CD4-positive, alpha-beta T cell (primary cell): ENCODE measurements at regions not wholly inside any gene's neighbourhood (a gene's known extent, or its start where the extent isn't known, plus 50 kb on each side); places are given as distances from the start of the nearest gene placed in this dataset.
"Not testable (repeated sequence)": the region's sequence is repeated elsewhere in the genome, so short reads cannot be mapped to it uniquely, and the experiment has no call there.

ENCODE experiments used
- ATAC-seq: fragments of 200-7000 bp; cut with Tn5 transposase; one replicate; pipeline ENCODE4 v1.10.0; 2022; ENCODE audit warnings: mild to moderate bottlenecking; ENCODE audit not compliant: poor library complexity
- CTCF ChIA-PET: fragments of 350-600 bp; sonication (Branson Sonifier 250); formaldehyde crosslinking; loops from one replicate; lab custom pipeline; 2021; ENCODE audit warnings: antibody characterized with exemption, inconsistent platforms; lab: Charles Lee
- POLR2A ChIA-PET: fragments of 350-600 bp; sonication (Branson Sonifier 250); formaldehyde crosslinking; loops from one replicate; lab custom pipeline; 2021; ENCODE audit warnings: antibody characterized with exemption, inconsistent platforms; lab: Charles Lee
- DNase-seq, 14 experiments: peaks; one replicate each; pipeline ENCODE4 v3.0.0-alpha.2; 2013 to 2020; ENCODE audit warnings: mixed read lengths in 2 of 14
- H3K27ac ChIP-seq, 2 donors: one replicate each; pipeline versions ENCODE4 v1.5.1 to v1.7.0; 2013; ENCODE audit warnings: low read length in 2 of 2, low read depth in 1 of 2, mild to moderate bottlenecking in 1 of 2
- H3K27me3 ChIP-seq, 2 experiments: 1 replicate in 1 of 2; 2 replicates in 1 of 2; pipeline versions ENCODE4 v1.6.1 to v1.7.0; 2013; ENCODE audit warnings: low read length in 2 of 2, control low read depth in 1 of 2, mild to moderate bottlenecking in 1 of 2, moderate library complexity in 1 of 2; ENCODE audit not compliant: insufficient read depth in 2 of 2, control insufficient read depth in 1 of 2
- H3K36me3 ChIP-seq: one replicate; pipeline ENCODE4 v1.6.1; 2013; ENCODE audit warnings: low read length, control low read depth; ENCODE audit not compliant: insufficient read depth
- H3K4me1 ChIP-seq: one replicate; pipeline ENCODE4 v1.6.1; 2013; ENCODE audit warnings: low read length, control low read depth; ENCODE audit not compliant: insufficient read depth
- H3K4me3 ChIP-seq: one replicate; pipeline ENCODE4 v1.5.1; 2013; ENCODE audit warnings: mild to moderate bottlenecking, low read length, moderate library complexity
- H3K9me3 ChIP-seq, 2 experiments: 1 replicate in 1 of 2; 2 replicates in 1 of 2; pipeline versions ENCODE4 v1.6.1 to v1.7.0; 2013; ENCODE audit warnings: low read length in 2 of 2, mild to moderate bottlenecking in 2 of 2, control low read depth in 1 of 2, moderate library complexity in 1 of 2; ENCODE audit not compliant: control insufficient read depth in 1 of 2, insufficient read depth in 1 of 2
- H3K27ac Mint-ChIP-seq: one replicate; pipeline ENCODE4 v1.8.0; 2020; ENCODE audit warnings: mixed read lengths
- H3K27me3 Mint-ChIP-seq: one replicate; pipeline ENCODE4 v1.8.0; 2021; ENCODE audit warnings: mixed read lengths
- H3K36me3 Mint-ChIP-seq: one replicate; pipeline ENCODE4 v1.8.0; 2021; ENCODE audit warnings: low read depth, mixed read lengths
- H3K4me1 Mint-ChIP-seq: one replicate; pipeline ENCODE4 v1.8.0; 2021; ENCODE audit warnings: low read depth, mixed read lengths
- H3K4me3 Mint-ChIP-seq: one replicate; pipeline ENCODE4 v1.8.0; 2020; ENCODE audit warnings: mild to moderate bottlenecking, mixed read lengths
- H3K9me3 Mint-ChIP-seq: one replicate; pipeline ENCODE4 v1.8.0; 2020; ENCODE audit warnings: mixed read lengths
- CTCF ChIP-seq: fragments of 200-600 bp; IDR thresholded peaks from one replicate; pipeline ENCODE4 v1.8.0; 2022; ENCODE audit warnings: antibody characterized with exemption, mild to moderate bottlenecking
- intact Hi-C, 2 experiments: fragments of 100-400 bp; cut with DNase I in 1 of 2; cut with micrococcal nuclease in 1 of 2; formaldehyde crosslinking; loops; one replicate each; pipeline versions ENCODE4 v1.15.1 to v1.9.0; 2023 to 2025; cut with DNase I, micrococcal nuclease

- Histone ChIP-seq H3K4me1 (no peaks in the 10 kb centered on the region), H3K27me3 (no peaks in the 10 kb centered on the region), H3K4me3 (no peak overlapping the region), H3K27ac (no peak overlapping the region), H3K36me3 (no peaks in the 10 kb centered on the region), H3K9me3 (no peaks in the 10 kb centered on the region)
- DNase-seq (no peak), ATAC-seq (no peak)
- TF ChIP-seq CTCF: no peak
- CTCF ChIA-PET: no interaction called here
- intact Hi-C loops: no loop called here
- Mint-ChIP-seq H3K4me1 (peaks cover 15% of the 10 kb centered on the region), H3K36me3 (no peaks in the 10 kb centered on the region), H3K9me3 (no peaks in the 10 kb centered on the region), H3K27me3 (peaks cover 17% of the 10 kb centered on the region), H3K4me3 (no peak overlapping the region), H3K27ac (no peak overlapping the region)
- POLR2A ChIA-PET: no interaction called here
These were observed 162.3 kb upstream of the POGK start for GRCh38 chr1:166676981-166677380.

- H3K4me1 Mint-ChIP-seq: peaks cover under 1% of the 10 kb centered on the region
- H3K27ac Mint-ChIP-seq: no peak overlapping the region
- Histone ChIP-seq H3K9me3 (no peaks in the 10 kb centered on the region), H3K4me3 (no peak overlapping the region), H3K27me3 (no peaks in the 10 kb centered on the region), H3K36me3 (no peaks in the 10 kb centered on the region), H3K4me1 (no peaks in the 10 kb centered on the region), H3K27ac (no peak overlapping the region)
- no peak for TF ChIP-seq CTCF
- ATAC-seq (no peak), DNase-seq (no peak)
- peaks cover 18% of the 10 kb centered on the region for H3K27me3 Mint-ChIP-seq
- CTCF ChIA-PET: no interaction called here
- no peaks in the 10 kb centered on the region for H3K9me3 Mint-ChIP-seq
- H3K4me3 Mint-ChIP-seq: no peak overlapping the region
- intact Hi-C loops: no loop called here
- H3K36me3 Mint-ChIP-seq: no peaks in the 10 kb centered on the region
- POLR2A ChIA-PET: no interaction called here
These were observed 159.9 kb upstream of the POGK start for GRCh38 chr1:166679369-166679768.

- H3K4me1 ChIP-seq: no peaks in the 10 kb centered on the region
- no peaks in the 10 kb centered on the region for H3K9me3 ChIP-seq
- H3K4me3 ChIP-seq: no peak overlapping the region
- TF ChIP-seq CTCF: no peak
- H3K27me3 ChIP-seq: peaks cover 3 to 5% of the 10 kb centered on the region in 2 experiments
- ATAC-seq: no peak
- Mint-ChIP-seq H3K36me3 (no peaks in the 10 kb centered on the region), H3K27ac (no peak overlapping the region), H3K4me1 (no peaks in the 10 kb centered on the region), H3K9me3 (peaks cover 13% of the 10 kb centered on the region), H3K4me3 (no peak overlapping the region), H3K27me3 (peaks cover 41% of the 10 kb centered on the region)
- no peak for DNase-seq
- no peak overlapping the region for H3K27ac ChIP-seq
- CTCF ChIA-PET: no interaction called here
- intact Hi-C loops: no loop called here
- POLR2A ChIA-PET: no interaction called here
- H3K36me3 ChIP-seq: no peaks in the 10 kb centered on the region
These were observed 156.7 kb upstream of the POGK start for GRCh38 chr1:166682588-166682987.

GRCh38 chr1:166684669-166685068, 154.6 kb upstream of the POGK start:
- H3K9me3 ChIP-seq, H3K27ac ChIP-seq, H3K4me1 Mint-ChIP-seq, H3K4me3 Mint-ChIP-seq, H3K4me1 ChIP-seq, POLR2A ChIA-PET, CTCF ChIA-PET, H3K27ac Mint-ChIP-seq, intact Hi-C loops, DNase-seq, H3K4me3 ChIP-seq, ATAC-seq, H3K27me3 ChIP-seq, H3K36me3 Mint-ChIP-seq, H3K36me3 ChIP-seq: not testable (repeated sequence)
- H3K27me3 Mint-ChIP-seq: peaks cover 46% of the 10 kb centered on the region
- peaks cover 17% of the 10 kb centered on the region for H3K9me3 Mint-ChIP-seq
